HCT116 (cell line): ENCODE measurements at regions not wholly inside any gene's neighbourhood (a gene's known extent, or its start where the extent isn't known, plus 50 kb on each side); places are given as distances from the start of the nearest gene placed in this dataset.

ENCODE experiments used
- ATAC-seq: fragments of 200-7000 bp; cut with Tn5 transposase; 2 replicates; pipeline ENCODE4 v1.9.1; 2020; ENCODE audit warnings: mild to moderate bottlenecking, moderate library complexity
- BruUV-seq: library from RNA; stranded (reverse); fragments of 400-500 nt; replicated peaks from 2 replicates; lab custom pipeline; 2021; lab: Mats Ljungman, UMichigan
- CTCF ChIA-PET: fragments of 300-600 bp; sonication (Branson Sonifier 250); formaldehyde crosslinking; loops from one replicate; lab custom pipeline; 2021; ENCODE audit warnings: antibody characterized with exemption; lab: Charles Lee
- POLR2A ChIA-PET: fragments of 300-600, 350-600 bp; sonication (Branson Sonifier 250); formaldehyde crosslinking; loops from one replicate; lab custom pipeline; 2021; ENCODE audit warnings: antibody characterized with exemption; lab: Charles Lee
- RAD21 ChIA-PET, 2 experiments: fragments of 300-600 bp; sonication (Branson Sonifier 250); formaldehyde crosslinking; loops; one replicate each; lab custom pipeline; 2023; ENCODE audit warnings: low total read pairs in 2 of 2; ENCODE audit not compliant: uncharacterized antibody in 2 of 2, unreplicated experiment in 2 of 2, low non-redundant PET in 1 of 2; lab: Charles Lee
- DNase-seq: peaks from one replicate; pipeline ENCODE4 v3.0.0-alpha.2; 2010; ENCODE audit warnings: low read depth, low spot score
- H2AFZ ChIP-seq: fragments of 200-600 bp; shearing (Covaris generic), sonication (generic); 2 replicates; pipeline ENCODE4 v1.6.1; 2017; ENCODE audit warnings: low read depth, mixed run types, mixed read lengths, antibody characterized with exemption, low read length; ENCODE audit not compliant: poor library complexity, severe bottlenecking
- H3K27ac ChIP-seq: 2 replicates; pipeline ENCODE4 v1.5.1; 2012; ENCODE audit warnings: low read depth, low read length
- H3K27me3 ChIP-seq: fragments of 200-600 bp; sonication (generic); 2 replicates; pipeline ENCODE4 v1.6.1; 2016; ENCODE audit warnings: mixed run types, low read length, mixed read lengths; ENCODE audit not compliant: insufficient read depth
- H3K36me3 ChIP-seq, 2 experiments: fragments of 200-500 bp in 1 of 2; fragments of 200-600 bp in 1 of 2; sonication (Bioruptor generic) in 1 of 2; sonication (generic) in 1 of 2; 2 replicates each; pipeline versions ENCODE4 v1.5.1 to v1.6.1; 2014 to 2016; ENCODE audit warnings: low read length in 2 of 2, inconsistent platforms in 1 of 2, mixed read lengths in 1 of 2, mixed run types in 1 of 2; ENCODE audit not compliant: insufficient read depth in 2 of 2, control insufficient read depth in 1 of 2
- H3K4me1 ChIP-seq, 2 experiments: fragments of 200-600 bp in 1 of 2; sonication (generic) in 1 of 2; 2 replicates each; pipeline versions ENCODE4 v1.5.1 to v1.6.1; 2012 to 2017; ENCODE audit warnings: low read length in 2 of 2, inconsistent platforms in 1 of 2, mild to moderate bottlenecking in 1 of 2, mixed read lengths in 1 of 2, mixed run types in 1 of 2, moderate library complexity in 1 of 2; ENCODE audit not compliant: insufficient read depth in 2 of 2, control insufficient read depth in 1 of 2
- H3K4me2 ChIP-seq: fragments of 200-600 bp; sonication (generic); 2 replicates; pipeline ENCODE4 v1.6.1; 2017; ENCODE audit warnings: mixed run types, low read length, mixed read lengths
- H3K4me3 ChIP-seq, 2 experiments: fragments of 200-600 bp in 1 of 2; sonication (generic) in 1 of 2; replicated peaks in 1 of 2; 2 replicates each; pipeline ENCODE4 v1.5.1; 2011 to 2016; ENCODE audit warnings: low read length in 2 of 2, control low read depth in 1 of 2, low read depth in 1 of 2, mild to moderate bottlenecking in 1 of 2, mixed read lengths in 1 of 2, mixed run types in 1 of 2
- H3K79me2 ChIP-seq: fragments of 200-600 bp; sonication (generic); 2 replicates; pipeline ENCODE4 v1.6.1; 2017; ENCODE audit warnings: mild to moderate bottlenecking, mixed run types, low read length, moderate library complexity, mixed read lengths; ENCODE audit not compliant: insufficient read depth
- H3K9ac ChIP-seq: fragments of 200-600 bp; sonication (generic); 2 replicates; pipeline ENCODE4 v1.6.1; 2016; ENCODE audit warnings: low read length, mixed read lengths
- H3K9me2 ChIP-seq: fragments of 200-600 bp; sonication (generic), shearing (Covaris generic); 2 replicates; pipeline ENCODE4 v1.6.1; 2017; ENCODE audit warnings: mixed run types, mild to moderate bottlenecking, moderate library complexity; ENCODE audit not compliant: insufficient read depth
- H3K9me3 ChIP-seq, 2 experiments: fragments of 200-500 bp in 1 of 2; fragments of 200-600 bp in 1 of 2; sonication (Bioruptor generic) in 1 of 2; sonication (generic) in 1 of 2; 2 replicates each; pipeline ENCODE4 v1.6.1; 2014 to 2017; ENCODE audit warnings: low read length in 2 of 2, mixed read lengths in 2 of 2, inconsistent platforms in 1 of 2, low read depth in 1 of 2, mild to moderate bottlenecking in 1 of 2, mixed run types in 1 of 2, moderate library complexity in 1 of 2; ENCODE audit not compliant: control insufficient read depth in 1 of 2, insufficient read depth in 1 of 2
- H4K20me1 ChIP-seq: fragments of 200-600 bp; sonication (generic), shearing (Covaris generic); 2 replicates; pipeline ENCODE4 v1.6.1; 2017; ENCODE audit warnings: mixed run types, mild to moderate bottlenecking, moderate library complexity; ENCODE audit not compliant: insufficient read depth
- ATF3 ChIP-seq: IDR thresholded peaks from 2 replicates; pipeline ENCODE4 v1.6.1; 2012
- CTCF ChIP-seq, 3 experiments: fragments of 200-600 bp in 1 of 3; sonication (generic) in 1 of 3; IDR thresholded peaks in 2 of 3; conservative IDR thresholded peaks in 1 of 3; 2 replicates each; pipeline ENCODE4 v1.5.1; 2012 to 2017; ENCODE audit warnings: low read depth in 2 of 3, low read length in 2 of 3, antibody characterized with exemption in 1 of 3, borderline replicate concordance in 1 of 3, control low read depth in 1 of 3, mild to moderate bottlenecking in 1 of 3, mixed read lengths in 1 of 3, mixed run types in 1 of 3, moderate library complexity in 1 of 3; ENCODE audit not compliant: insufficient read depth in 1 of 3
- ELF1 ChIP-seq: IDR thresholded peaks from 2 replicates; pipeline ENCODE4 v1.6.1; 2012; ENCODE audit warnings: low read depth, borderline replicate concordance
- EZH2 ChIP-seq: fragments of 200-600 bp; sonication (generic); IDR thresholded peaks from 2 replicates; pipeline ENCODE4 v1.6.1; 2017; ENCODE audit warnings: antibody characterized with exemption, mixed run types
- EZH2phosphoT487 ChIP-seq: fragments of 200-600 bp; IDR thresholded peaks from 2 replicates; pipeline ENCODE4 v1.6.1; 2018; ENCODE audit warnings: antibody characterized with exemption, borderline replicate concordance
- RAD21 ChIP-seq: IDR thresholded peaks from 2 replicates; pipeline ENCODE4 v1.6.1; 2012; ENCODE audit warnings: low read depth, mild to moderate bottlenecking
- SP1 ChIP-seq: IDR thresholded peaks from 2 replicates; pipeline ENCODE4 v1.6.1; 2012; ENCODE audit warnings: low read depth
- SRF ChIP-seq: IDR thresholded peaks from 2 replicates; pipeline ENCODE4 v1.6.1; 2012; ENCODE audit warnings: low read depth
- TCF7L2 ChIP-seq: IDR thresholded peaks from 2 replicates; pipeline ENCODE4 v1.7.0; 2011; ENCODE audit warnings: borderline replicate concordance, inconsistent platforms; ENCODE audit not compliant: insufficient read depth, insufficient read length; ENCODE audit errors: extremely low read depth
- ZNF274 ChIP-seq: fragments of 200-500 bp; sonication (Bioruptor generic); IDR thresholded peaks from 2 replicates; pipeline ENCODE4 v1.6.1; 2014; ENCODE audit warnings: mild to moderate bottlenecking, low read depth, low read length, inconsistent platforms
- intact Hi-C: fragments of 100-400 bp; cut with micrococcal nuclease; formaldehyde crosslinking; loops from 2 replicates; pipeline ENCODE4 v1.10.0; 2022

DNA sequence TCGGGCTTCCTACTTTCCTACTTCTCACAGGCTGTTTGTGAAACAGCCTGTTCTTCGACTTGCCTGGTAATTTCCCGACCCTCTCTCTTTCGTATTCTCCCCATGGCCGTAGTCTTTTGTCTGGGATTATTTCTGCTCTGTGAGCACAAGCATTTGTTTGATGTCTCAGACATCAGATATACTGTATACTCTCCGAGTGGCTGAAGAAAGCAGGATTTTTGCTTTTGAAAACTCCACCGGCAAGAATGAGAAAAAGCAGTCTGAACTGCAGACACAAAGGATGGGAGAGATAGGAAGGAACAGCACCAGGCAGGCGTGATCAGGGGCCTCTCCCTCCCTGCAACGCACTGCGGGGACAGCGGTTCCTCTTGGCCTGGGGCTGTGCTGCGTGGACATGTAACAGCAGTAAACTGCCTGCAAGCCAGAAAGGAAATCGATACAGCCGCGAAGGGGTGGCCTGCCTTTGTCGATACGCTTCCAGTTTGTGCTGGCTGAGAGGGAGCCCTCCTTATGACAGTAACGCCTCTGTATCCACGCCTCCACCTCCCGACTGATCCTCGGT is 313.9 kb upstream of the TLE4 start:
- DNase-seq (no peak), ATAC-seq (no peak)
- H3K27ac ChIP-seq, result no peak overlapping the region
- H2AFZ ChIP-seq, result no peak overlapping the region
- no peaks in the 10 kb centered on the region for H3K36me3 ChIP-seq
- ChIA-PET RAD21 (no interaction called here), POLR2A (no interaction called here), CTCF (no interaction called here)
- intact Hi-C loops, result no loop called here
- H3K4me1 ChIP-seq, result no peaks in the 10 kb centered on the region
- 0 out of 2 replicates have a peak, but pooled peaks cover 8% of the 10 kb centered on the region for H3K27me3 ChIP-seq
- no peaks in the 10 kb centered on the region for H3K9me3 ChIP-seq
- no peak overlapping the region for H3K4me2 ChIP-seq
- no peaks in the 10 kb centered on the region for H3K79me2 ChIP-seq
- H3K9ac ChIP-seq, result no peak overlapping the region
- no TSS peak for BruUV-seq
- no peaks in the 10 kb centered on the region for H4K20me1 ChIP-seq
- H3K4me3 ChIP-seq, result no peak overlapping the region
- no peaks in the 10 kb centered on the region for H3K9me2 ChIP-seq
- TF ChIP-seq ELF1, result no peak

- no peak overlapping the region for H2AFZ ChIP-seq
- no peaks in the 10 kb centered on the region for H4K20me1 ChIP-seq
- H3K79me2 ChIP-seq, result no peaks in the 10 kb centered on the region
- no peak for TF ChIP-seq SRF
- no peak for TF ChIP-seq EZH2phosphoT487
- TF ChIP-seq ATF3, result no peak
- TF ChIP-seq RAD21, result no peak
- TF ChIP-seq CTCF (IDR thresholded peaks at IDR 0.05 in 2 of 3, conservative IDR thresholded peaks at IDR 0.05 in 1 of 3; ENCODE audit: borderline replicate concordance in 1 of 3, insufficient read depth in 1 of 3, low read depth in 2 of 3, low read length in 2 of 3), result no peak
- no peak for TF ChIP-seq SP1
- TF ChIP-seq ZNF274, result no peak
- no peak for TF ChIP-seq TCF7L2
- TF ChIP-seq EZH2, result no peak
- no peak overlapping the region for H3K4me3 ChIP-seq
- H3K27me3 ChIP-seq, result 0 out of 2 replicates have a peak, but pooled peaks cover 8% of the 10 kb centered on the region
- POLR2A ChIA-PET, result no interaction called here
- CTCF ChIA-PET, result no interaction called here
- no peaks in the 10 kb centered on the region for H3K36me3 ChIP-seq
- H3K4me2 ChIP-seq, result no peak overlapping the region
- BruUV-seq, result no TSS peak
- RAD21 ChIA-PET, result no interaction called here
- H3K4me1 ChIP-seq, result no peaks in the 10 kb centered on the region
- DNase-seq (no peak), ATAC-seq (no peak)
- H3K9me2 ChIP-seq, result no peaks in the 10 kb centered on the region
- no peak overlapping the region for H3K9ac ChIP-seq
- H3K9me3 ChIP-seq, result no peaks in the 10 kb centered on the region
- intact Hi-C loops, result no loop called here
- H3K27ac ChIP-seq, result no peak overlapping the region
Observed at GRCh38 chr9:79259858-79260257, 311.9 kb upstream of the TLE4 start.
